ENCODE measurements at regions not wholly inside any gene's neighbourhood (a gene's known extent, or its start where the extent isn't known, plus 50 kb on each side); places are given as distances from the start of the nearest gene placed in this dataset.

- intact Hi-C loops (cut with micrococcal nuclease; ENCODE audit: unreplicated experiment) = no loop called here
- DNase-seq (ENCODE audit: low spot score) (no peak), ATAC-seq (no peak), FAIRE-seq (no peak)
- in situ Hi-C loops (cut with HindIII; ENCODE audit: extremely low pct_ligation_motif_present, low pct_unique_long_range_greater_than_20kb) = no loop called here
- Histone ChIP-seq H3K4me2 (ENCODE audit: low read depth, low read length) (no peak overlapping the region), H3K27ac (ENCODE audit: extremely low read length, insufficient read depth, low read length) (no peak overlapping the region), H3K4me3 (replicated peaks in 1 of 3; ENCODE audit: insufficient read depth in 1 of 3, low read depth in 2 of 3, low read length in 3 of 3) (no peak overlapping the region), H3K9me3 (ENCODE audit: low read length) (no peaks in the 10 kb centered on the region), H3K36me3 (replicated peaks in 1 of 2; ENCODE audit: control insufficient read depth in 1 of 2, insufficient read depth in 2 of 2, low read length in 2 of 2) (no peaks in the 10 kb centered on the region), H3K4me1 (ENCODE audit: insufficient read depth, low read length) (no peaks in the 10 kb centered on the region), H3K9ac (ENCODE audit: insufficient read depth, low read depth, low read length) (no peak overlapping the region), H2AFZ (ENCODE audit: low read length) (no peak overlapping the region), H4K20me1 (ENCODE audit: insufficient read depth, low read length) (no peaks in the 10 kb centered on the region), H3K27me3 (ENCODE audit: control insufficient read depth in 1 of 2, insufficient read depth in 2 of 2, low read length in 2 of 2) (no peaks in the 10 kb centered on the region), H3K79me2 (ENCODE audit: insufficient read depth, low read length) (no peaks in the 10 kb centered on the region)
- TF ChIP-seq ASH2L (IDR thresholded peaks at IDR 0.05; ENCODE audit: insufficient read length, low read depth, low read length) (no peak), KDM1A (CRISPR knock-in tag; IDR thresholded peaks at IDR 0.05) (no peak), EEA1 (CRISPR knock-in tag; IDR thresholded peaks at IDR 0.05; ENCODE audit: borderline replicate concordance) (no peak), SETDB1 (CRISPR knock-in tag; IDR thresholded peaks at IDR 0.05; ENCODE audit: borderline replicate concordance) (no peak), ZNF296 (CRISPR knock-in tag; conservative IDR thresholded peaks at IDR 0.05) (no peak), PAF1 (CRISPR knock-in tag; IDR thresholded peaks at IDR 0.05) (no peak)
- ChIA-PET CTCF (ENCODE audit: low intra/inter-chr PET ratio, low total read pairs) (no interaction called here), POLR2A (no interaction called here)
- no TSS peak for BruUV-seq (replicated peaks)
These were observed 402.6 kb upstream of the EPHA7 start for GRCh38 chr6:93821953-93822352.

GRCh38 chr6:93820465-93821082 lies 401.2 kb upstream of the EPHA7 start:
- intact Hi-C loops (cut with micrococcal nuclease; ENCODE audit: unreplicated experiment) = no loop called here
- no peak for FAIRE-seq
- in situ Hi-C loops (cut with HindIII; ENCODE audit: extremely low pct_ligation_motif_present, low pct_unique_long_range_greater_than_20kb) = no loop called here
- Histone ChIP-seq H3K4me1 (ENCODE audit: insufficient read depth, low read length) (no peaks in the 10 kb centered on the region), H3K79me2 (ENCODE audit: insufficient read depth, low read length) (no peaks in the 10 kb centered on the region), H3K4me2 (ENCODE audit: low read depth, low read length) (no peak overlapping the region), H3K27ac (ENCODE audit: extremely low read length, insufficient read depth, low read length) (no peak overlapping the region), H3K9ac (ENCODE audit: insufficient read depth, low read depth, low read length) (no peak overlapping the region), H3K36me3 (replicated peaks in 1 of 2; ENCODE audit: control insufficient read depth in 1 of 2, insufficient read depth in 2 of 2, low read length in 2 of 2) (no peaks in the 10 kb centered on the region), H3K9me3 (ENCODE audit: low read length) (no peaks in the 10 kb centered on the region), H4K20me1 (ENCODE audit: insufficient read depth, low read length) (no peaks in the 10 kb centered on the region), H3K27me3 (ENCODE audit: control insufficient read depth in 1 of 2, insufficient read depth in 2 of 2, low read length in 2 of 2) (no peaks in the 10 kb centered on the region), H2AFZ (ENCODE audit: low read length) (no peak overlapping the region), H3K4me3 (replicated peaks in 1 of 3; ENCODE audit: insufficient read depth in 1 of 3, low read depth in 2 of 3, low read length in 3 of 3) (no peak overlapping the region)
- 0% methylated on average over 1 of the region's 1 CpG for WGBS (ENCODE audit: low lambda C conversion rate)
- POLR2A ChIA-PET = no interaction called here
- DNase-seq (ENCODE audit: low spot score) = no peak
- no TSS peak for BruUV-seq (replicated peaks)
- CTCF ChIA-PET (ENCODE audit: low intra/inter-chr PET ratio, low total read pairs) = no interaction called here
- ATAC-seq = no peak
- TF ChIP-seq PRDM10 (CRISPR knock-in tag; IDR thresholded peaks at IDR 0.05; ENCODE audit: low read depth) (no peak), HMGXB3 (CRISPR knock-in tag; IDR thresholded peaks at IDR 0.05; ENCODE audit: borderline replicate concordance) (no peak), ZNF550 (CRISPR knock-in tag; IDR thresholded peaks at IDR 0.05; ENCODE audit: borderline replicate concordance) (no peak), ZNF792 (CRISPR knock-in tag; IDR thresholded peaks at IDR 0.05) (no peak), ZNF451 (CRISPR knock-in tag; IDR thresholded peaks at IDR 0.05) (no peak)

Data from HepG2 (cell line).